K562 (cell line): ENCODE measurements at regions not wholly inside any gene's neighbourhood (a gene's known extent, or its start where the extent isn't known, plus 50 kb on each side); places are given as distances from the start of the nearest gene placed in this dataset.

Experiments used
- CHD4 ChIP-seq: fragments of 200-600 bp; sonication (generic); IDR thresholded peaks from 3 replicates; pipeline ENCODE4 v1.6.1; 2012; ENCODE audit warnings: low read depth, mild to moderate bottlenecking, mixed read lengths, low read length, inconsistent platforms; ENCODE audit not compliant: insufficient read depth, insufficient replicate concordance, poor library complexity, severe bottlenecking
- CTCF ChIP-seq, 3 experiments: IDR thresholded peaks in 2 of 3; conservative IDR thresholded peaks in 1 of 3; 2 replicates each; pipeline ENCODE4 v1.5.1; 2011 to 2012; ENCODE audit warnings: low read length in 3 of 3, mild to moderate bottlenecking in 3 of 3, control low read depth in 2 of 3, improper control_type of control experiment in 1 of 3, inconsistent platforms in 1 of 3, low read depth in 1 of 3, mixed read lengths in 1 of 3, moderate library complexity in 1 of 3; ENCODE audit not compliant: insufficient read depth in 2 of 3
- DNMT1 ChIP-seq: fragments of 450-650 bp; IDR thresholded peaks from 2 replicates; pipeline ENCODE4 v1.6.1; 2016; ENCODE audit warnings: antibody characterized with exemption, mild to moderate bottlenecking
- JUN ChIP-seq, 2 experiments: sonication (generic) in 1 of 2; formaldehyde crosslinking in 1 of 2; IDR thresholded peaks; 2 replicates each; pipeline versions ENCODE4 v1.6.1 to v1.8.0; 2012 to 2022; ENCODE audit warnings: borderline replicate concordance in 2 of 2, mild to moderate bottlenecking in 2 of 2, improper control_type of control experiment in 1 of 2, low read depth in 1 of 2, low read length in 1 of 2, missing genetic modification reagents in 1 of 2
- POLR2G ChIP-seq: fragments of 200-400 bp; formaldehyde crosslinking; IDR thresholded peaks from 2 replicates; pipeline ENCODE4 v1.6.1; 2017; ENCODE audit warnings: low read depth, mild to moderate bottlenecking, antibody characterized with exemption, low read length, moderate library complexity
- RNF2 ChIP-seq: sonication (generic); IDR thresholded peaks from 2 replicates; pipeline ENCODE4 v1.6.1; 2016
- TCF7L2 ChIP-seq: fragments of 150-350 bp; IDR thresholded peaks from 2 replicates; pipeline ENCODE4 v1.6.1; 2016; ENCODE audit warnings: low read depth, mild to moderate bottlenecking, low read length, moderate library complexity
- TEAD4 ChIP-seq, 2 experiments: sonication (generic) in 1 of 2; formaldehyde crosslinking in 1 of 2; IDR thresholded peaks; 2 replicates each; pipeline versions ENCODE4 v1.6.1 to v1.8.0; 2012 to 2022; ENCODE audit warnings: borderline replicate concordance in 1 of 2, inconsistent platforms in 1 of 2, low read length in 1 of 2, mild to moderate bottlenecking in 1 of 2, missing genetic modification reagents in 1 of 2
- TSHZ1 ChIP-seq: fragments of 250-450 bp; sonication (Bioruptor Pico); IDR thresholded peaks from 2 replicates; pipeline ENCODE4 v1.4.0; 2020; ENCODE audit warnings: mild to moderate bottlenecking, moderate library complexity
- YY1 ChIP-seq, 3 experiments: IDR thresholded peaks; 2 replicates each; pipeline ENCODE4 v1.6.1; 2011; ENCODE audit warnings: low read length in 2 of 3, mild to moderate bottlenecking in 2 of 3, moderate library complexity in 2 of 3, borderline replicate concordance in 1 of 3, control low read depth in 1 of 3, low read depth in 1 of 3; ENCODE audit not compliant: insufficient read depth in 3 of 3, insufficient replicate concordance in 2 of 3, control insufficient read depth in 1 of 3, insufficient read length in 1 of 3; ENCODE audit errors: extremely low read depth in 1 of 3
- ZBTB8A ChIP-seq: fragments of 450-650 bp; IDR thresholded peaks from 2 replicates; pipeline ENCODE4 v1.6.1; 2018; ENCODE audit warnings: mild to moderate bottlenecking, moderate library complexity; ENCODE audit not compliant: partially characterized antibody
- ZFP91 ChIP-seq: sonication (generic); formaldehyde crosslinking; IDR thresholded peaks from 2 replicates; pipeline ENCODE4 v1.8.0; 2022; ENCODE audit warnings: mild to moderate bottlenecking, missing genetic modification reagents
- ZNF282 ChIP-seq: sonication (generic); formaldehyde crosslinking; IDR thresholded peaks from 2 replicates; pipeline ENCODE4 v1.8.1; 2023; ENCODE audit warnings: missing genetic modification reagents
- TF ChIP-seq, protein P1 (sequence below): IDR thresholded peaks from 2 replicates; pipeline ENCODE4 v1.6.1; 2016; ENCODE audit warnings: missing genetic modification characterization, missing compliant biosample characterization

- TF ChIP-seq ZFP91 (CRISPR knock-in tag), result no peak
- TF ChIP-seq POLR2G, result no peak
- TF ChIP-seq YY1 (IDR thresholded peaks at IDR 0.05; ENCODE audit: borderline replicate concordance in 1 of 3, control insufficient read depth in 1 of 3, extremely low read depth in 1 of 3, insufficient read depth in 3 of 3, insufficient read length in 1 of 3, insufficient replicate concordance in 2 of 3, low read depth in 1 of 3, low read length in 2 of 3), result no peak
- no peak for TF ChIP-seq RNF2
- no peak for TF ChIP-seq JUN (IDR thresholded peaks at IDR 0.05; ENCODE audit: borderline replicate concordance, low read depth, low read length)
- no peak for TF ChIP-seq JUN (CRISPR knock-in tag; IDR thresholded peaks at IDR 0.05; ENCODE audit: borderline replicate concordance)
- TF ChIP-seq ZBTB8A, result no peak
- TF ChIP-seq CTCF (IDR thresholded peaks at IDR 0.05 in 2 of 3, conservative IDR thresholded peaks at IDR 0.05 in 1 of 3; ENCODE audit: insufficient read depth in 2 of 3, low read depth in 1 of 3, low read length in 3 of 3), result no peak
- no peak for TF ChIP-seq CHD4
- TF ChIP-seq DNMT1, result no peak
- TF ChIP-seq TCF7L2, result no peak
- TF ChIP-seq TSHZ1 (CRISPR knock-in tag), result no peak
- no peak for TF ChIP-seq ZNF282
- TF ChIP-seq TEAD4 (IDR thresholded peaks at IDR 0.05; ENCODE audit: low read length), result no peak
- TF ChIP-seq TEAD4 (CRISPR knock-in tag; IDR thresholded peaks at IDR 0.05; ENCODE audit: borderline replicate concordance), result no peak
- TF ChIP-seq, protein P1, sequence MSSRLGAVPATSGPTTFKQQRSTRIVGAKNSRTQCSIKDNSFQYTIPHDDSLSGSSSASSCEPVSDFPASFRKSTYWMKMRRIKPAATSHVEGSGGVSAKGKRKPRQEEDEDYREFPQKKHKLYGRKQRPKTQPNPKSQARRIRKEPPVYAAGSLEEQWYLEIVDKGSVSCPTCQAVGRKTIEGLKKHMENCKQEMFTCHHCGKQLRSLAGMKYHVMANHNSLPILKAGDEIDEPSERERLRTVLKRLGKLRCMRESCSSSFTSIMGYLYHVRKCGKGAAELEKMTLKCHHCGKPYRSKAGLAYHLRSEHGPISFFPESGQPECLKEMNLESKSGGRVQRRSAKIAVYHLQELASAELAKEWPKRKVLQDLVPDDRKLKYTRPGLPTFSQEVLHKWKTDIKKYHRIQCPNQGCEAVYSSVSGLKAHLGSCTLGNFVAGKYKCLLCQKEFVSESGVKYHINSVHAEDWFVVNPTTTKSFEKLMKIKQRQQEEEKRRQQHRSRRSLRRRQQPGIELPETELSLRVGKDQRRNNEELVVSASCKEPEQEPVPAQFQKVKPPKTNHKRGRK (tag), result no peak
These were observed 95.2 kb upstream of the OR4E1 start for GRCh38 chr14:21768875-21769257.
